H9 (cell line): ENCODE measurements at regions not wholly inside any gene's neighbourhood (a gene's known extent, or its start where the extent isn't known, plus 50 kb on each side); places are given as distances from the start of the nearest gene placed in this dataset.
A peak's percentile ranks its signal among the peaks of the same experiment; 100 is the strongest.

ENCODE experiments used
- DNase-seq: peaks from one replicate; pipeline ENCODE4 v3.0.0-alpha.2; 2017
- H2AFZ ChIP-seq: one replicate; pipeline ENCODE4 v1.6.1; 2013; ENCODE audit warnings: mild to moderate bottlenecking, low read length, control low read depth, moderate library complexity
- H2AK5ac ChIP-seq: 2 replicates; pipeline ENCODE4 v1.6.1; 2013; ENCODE audit warnings: low read length, control low read depth, mixed read lengths; ENCODE audit not compliant: insufficient read length
- H2BK120ac ChIP-seq: one replicate; pipeline ENCODE4 v1.6.1; 2013; ENCODE audit warnings: low read depth, mild to moderate bottlenecking, low read length, control low read depth, inconsistent platforms; ENCODE audit not compliant: poor library complexity, severe bottlenecking
- H2BK12ac ChIP-seq: 2 replicates; pipeline ENCODE4 v1.6.1; 2013; ENCODE audit warnings: low read length, control low read depth, mixed read lengths, low read depth; ENCODE audit not compliant: insufficient read length
- H2BK15ac ChIP-seq: 2 replicates; pipeline ENCODE4 v1.6.1; 2013; ENCODE audit warnings: low read depth, low read length, control low read depth
- H2BK20ac ChIP-seq: one replicate; pipeline ENCODE4 v1.6.1; 2013; ENCODE audit warnings: low read depth, mild to moderate bottlenecking, low read length, control low read depth, inconsistent platforms; ENCODE audit not compliant: poor library complexity, severe bottlenecking
- H2BK5ac ChIP-seq: 2 replicates; pipeline ENCODE4 v1.6.1; 2013; ENCODE audit warnings: low read length, control low read depth, mixed read lengths; ENCODE audit not compliant: insufficient read length
- H3K14ac ChIP-seq: 2 replicates; pipeline ENCODE4 v1.6.1; 2013; ENCODE audit warnings: low read length, control low read depth; ENCODE audit not compliant: insufficient read depth
- H3K18ac ChIP-seq: 2 replicates; pipeline ENCODE4 v1.6.1; 2013; ENCODE audit warnings: low read depth, mild to moderate bottlenecking, mixed read lengths, low read length, control low read depth; ENCODE audit not compliant: insufficient read length
- H3K23ac ChIP-seq: 2 replicates; pipeline ENCODE4 v1.6.1; 2013; ENCODE audit warnings: low read length, control low read depth, mixed read lengths, low read depth; ENCODE audit not compliant: insufficient read length
- H3K23me2 ChIP-seq: 2 replicates; pipeline ENCODE4 v1.6.1; 2013; ENCODE audit warnings: low read depth, mild to moderate bottlenecking, mixed read lengths, low read length, control low read depth; ENCODE audit not compliant: insufficient read length, poor library complexity, severe bottlenecking
- H3K27ac ChIP-seq: 2 replicates; pipeline ENCODE4 v1.5.1; 2013; ENCODE audit warnings: low read length, control low read depth, mixed read lengths, low read depth; ENCODE audit not compliant: insufficient read length
- H3K27me3 ChIP-seq: 2 replicates; pipeline ENCODE4 v1.6.1; 2013; ENCODE audit warnings: low read length, control low read depth, inconsistent platforms; ENCODE audit not compliant: insufficient read depth
- H3K4ac ChIP-seq: 2 replicates; pipeline ENCODE4 v1.6.1; 2013; ENCODE audit warnings: low read depth, mild to moderate bottlenecking, control low read depth, inconsistent platforms, low read length, moderate library complexity
- H3K4me1 ChIP-seq: 2 replicates; pipeline ENCODE4 v1.6.1; 2013; ENCODE audit warnings: low read length, control low read depth, inconsistent platforms; ENCODE audit not compliant: insufficient read depth
- H3K4me2 ChIP-seq: 2 replicates; pipeline ENCODE4 v1.6.1; 2013; ENCODE audit warnings: low read length, control low read depth, mixed read lengths; ENCODE audit not compliant: insufficient read length, insufficient read depth
- H3K56ac ChIP-seq: 2 replicates; pipeline ENCODE4 v1.6.1; 2013; ENCODE audit warnings: low read depth, mild to moderate bottlenecking, mixed read lengths, low read length, control low read depth; ENCODE audit not compliant: insufficient read length
- H3K79me1 ChIP-seq: 2 replicates; pipeline ENCODE4 v1.6.1; 2013; ENCODE audit warnings: low read depth, mild to moderate bottlenecking, moderate library complexity, low read length, control low read depth, inconsistent platforms; ENCODE audit not compliant: insufficient read depth, poor library complexity, severe bottlenecking
- H3K79me2 ChIP-seq: 2 replicates; pipeline ENCODE4 v1.6.1; 2013; ENCODE audit warnings: low read length, control low read depth, inconsistent platforms; ENCODE audit not compliant: insufficient read depth
- H3K9ac ChIP-seq: 2 replicates; pipeline ENCODE4 v1.6.1; 2013; ENCODE audit warnings: low read length, control low read depth, mixed read lengths; ENCODE audit not compliant: insufficient read length; ENCODE audit errors: extremely low read depth
- H3K9me3 ChIP-seq: one replicate; pipeline ENCODE4 v1.6.1; 2013; ENCODE audit warnings: low read depth, low read length, inconsistent platforms; ENCODE audit not compliant: control insufficient read depth
- H3T11ph ChIP-seq: one replicate; pipeline ENCODE4 v1.6.1; 2013; ENCODE audit warnings: mild to moderate bottlenecking, low read length, control low read depth, inconsistent platforms
- H4K20me1 ChIP-seq: one replicate; pipeline ENCODE4 v1.6.1; 2013; ENCODE audit not compliant: control insufficient read depth, insufficient read length, insufficient read depth
- H4K5ac ChIP-seq: 2 replicates; pipeline ENCODE4 v1.6.1; 2013; ENCODE audit warnings: low read depth, mild to moderate bottlenecking, mixed read lengths, low read length, control low read depth; ENCODE audit not compliant: insufficient read length
- H4K8ac ChIP-seq: replicated peaks from 2 replicates; pipeline ENCODE4 v1.6.1; 2013; ENCODE audit warnings: low read length, control low read depth, mixed read lengths, low read depth; ENCODE audit not compliant: insufficient read length
- H4K91ac ChIP-seq: 2 replicates; pipeline ENCODE4 v1.6.1; 2013; ENCODE audit warnings: low read depth, mild to moderate bottlenecking, moderate library complexity, mixed read lengths, low read length, control low read depth; ENCODE audit not compliant: insufficient read length
- H3K27ac Mint-ChIP-seq, 3 experiments: 2 replicates in 2 of 3; 3 replicates in 1 of 3; pipeline ENCODE4 v1.8.0; 2020 to 2021; ENCODE audit warnings: mixed read lengths in 3 of 3, mild to moderate bottlenecking in 1 of 3, moderate library complexity in 1 of 3
- H3K27me3 Mint-ChIP-seq: 2 replicates; pipeline ENCODE4 v1.8.0; 2021; ENCODE audit warnings: low read depth, mild to moderate bottlenecking, moderate library complexity, mixed read lengths
- H3K36me3 Mint-ChIP-seq, 3 experiments: 2 replicates in 2 of 3; 3 replicates in 1 of 3; pipeline ENCODE4 v1.8.0; 2020 to 2021; ENCODE audit warnings: low read depth in 3 of 3, mixed read lengths in 3 of 3; ENCODE audit not compliant: insufficient read depth in 1 of 3
- H3K4me1 Mint-ChIP-seq, 2 experiments: 2 replicates each; pipeline ENCODE4 v1.8.0; 2020; ENCODE audit warnings: mixed read lengths in 2 of 2
- H3K4me3 Mint-ChIP-seq, 2 experiments: 2 replicates in 1 of 2; 3 replicates in 1 of 2; pipeline ENCODE4 v1.8.0; 2020 to 2021; ENCODE audit warnings: mild to moderate bottlenecking in 2 of 2, mixed read lengths in 2 of 2, moderate library complexity in 1 of 2
- H3K9me3 Mint-ChIP-seq, 2 experiments: 2 replicates in 1 of 2; 3 replicates in 1 of 2; pipeline ENCODE4 v1.8.0; 2020; ENCODE audit warnings: mild to moderate bottlenecking in 2 of 2, mixed read lengths in 2 of 2, moderate library complexity in 1 of 2
- WGBS: extraction: QIAGEN DNeasy Blood & Tissue Kit; methylation state at CpG from one replicate; pipeline ENCODE4 v1.1.7; 2013; ENCODE audit warnings: missing lambda C conversion rate, low lambda C conversion rate, mixed read lengths; ENCODE audit not compliant: insufficient read length; ENCODE audit errors: extremely low coverage; 5-methylcytosine and 5-hydroxymethylcytosine counted together
- TF ChIP-seq, protein P1 (sequence below): fragments of 200-600 bp; sonication (generic); conservative IDR thresholded peaks from 3 replicates; pipeline ENCODE4 v1.8.0; 2021; ENCODE audit warnings: antibody characterized with exemption, mild to moderate bottlenecking

DNA sequence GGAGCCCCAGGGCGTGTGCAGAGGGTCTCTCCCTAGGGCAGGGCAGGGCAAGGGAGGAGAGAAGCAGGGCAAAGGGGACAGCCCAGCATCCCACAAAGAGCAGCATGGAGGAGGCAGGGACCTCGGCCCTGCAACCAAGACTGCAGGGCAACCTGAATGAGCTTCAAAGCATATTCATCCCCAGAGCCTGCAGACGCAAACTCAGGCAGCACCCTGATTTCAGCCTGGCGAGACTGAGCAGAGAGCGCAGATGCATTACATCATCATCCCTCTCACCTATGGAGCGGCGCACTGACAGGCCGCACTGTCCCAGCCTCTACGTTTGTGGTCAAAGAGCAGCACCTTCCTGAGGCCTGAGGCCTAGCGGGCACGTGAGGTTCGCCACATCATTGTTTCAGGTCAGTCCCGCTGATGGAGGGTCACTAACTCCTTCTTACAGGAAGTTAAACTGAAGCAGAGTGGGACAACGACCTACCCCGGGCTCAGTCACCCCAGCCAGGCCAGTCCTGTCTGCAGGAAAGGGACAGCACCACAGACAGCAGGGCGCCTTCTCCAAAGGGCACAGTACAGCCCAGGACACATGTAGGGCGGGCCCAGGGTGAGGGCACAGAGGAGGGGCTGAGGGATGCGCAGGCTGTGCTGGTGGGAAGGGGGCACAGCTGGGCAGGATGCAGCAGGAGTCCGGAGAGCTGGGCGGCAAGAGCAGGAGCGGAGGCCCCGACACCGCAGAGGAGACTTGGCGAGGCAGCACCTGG, 67.2 kb upstream of the RAB6C start:
- Histone ChIP-seq H3K23ac (no peak overlapping the region), H2BK12ac (no peak overlapping the region), H3K4me2 (no peak overlapping the region), H4K8ac (no peak overlapping the region), H3K79me2 (no peaks in the 10 kb centered on the region), H2BK15ac (no peak overlapping the region), H3K18ac (no peak overlapping the region), H2AK5ac (no peak overlapping the region), H3K4ac (no peak overlapping the region), H2BK20ac (no peak overlapping the region), H3K14ac (peak overlapping the region; percentile 14; the same call in 1 of the 2 replicates), H2BK5ac (no peak overlapping the region), H4K20me1 (peaks cover 3% of the 10 kb centered on the region), H3K4me1 (no peaks in the 10 kb centered on the region), H3K79me1 (no peaks in the 10 kb centered on the region), H3K23me2 (no peaks in the 10 kb centered on the region), H3T11ph (no peak overlapping the region), H2AFZ (no peak overlapping the region), H4K91ac (no peak overlapping the region), H3K27ac (no peak overlapping the region), H3K27me3 (no peaks in the 10 kb centered on the region; the same call in 1 of the 2 replicates), H2BK120ac (no peak overlapping the region), H3K9me3 (no peaks in the 10 kb centered on the region), H3K9ac (no peak overlapping the region), H4K5ac (no peak overlapping the region), H3K56ac (no peak overlapping the region)
- WGBS = no CpG with 5 or more reads among the region's 24 CpGs
- Mint-ChIP-seq H3K9me3 (no peaks in the 10 kb centered on the region; a peak in 1 of 5 replicates), H3K27me3 (peaks cover 8% of the 10 kb centered on the region), H3K4me3 (no peak overlapping the region), H3K27ac (no peak overlapping the region), H3K36me3 (no peaks in the 10 kb centered on the region), H3K4me1 (peaks cover 12 to 19% of the 10 kb centered on the region in 2 experiments)
- DNase-seq = peak; percentile 23
- TF ChIP-seq, protein P1, sequence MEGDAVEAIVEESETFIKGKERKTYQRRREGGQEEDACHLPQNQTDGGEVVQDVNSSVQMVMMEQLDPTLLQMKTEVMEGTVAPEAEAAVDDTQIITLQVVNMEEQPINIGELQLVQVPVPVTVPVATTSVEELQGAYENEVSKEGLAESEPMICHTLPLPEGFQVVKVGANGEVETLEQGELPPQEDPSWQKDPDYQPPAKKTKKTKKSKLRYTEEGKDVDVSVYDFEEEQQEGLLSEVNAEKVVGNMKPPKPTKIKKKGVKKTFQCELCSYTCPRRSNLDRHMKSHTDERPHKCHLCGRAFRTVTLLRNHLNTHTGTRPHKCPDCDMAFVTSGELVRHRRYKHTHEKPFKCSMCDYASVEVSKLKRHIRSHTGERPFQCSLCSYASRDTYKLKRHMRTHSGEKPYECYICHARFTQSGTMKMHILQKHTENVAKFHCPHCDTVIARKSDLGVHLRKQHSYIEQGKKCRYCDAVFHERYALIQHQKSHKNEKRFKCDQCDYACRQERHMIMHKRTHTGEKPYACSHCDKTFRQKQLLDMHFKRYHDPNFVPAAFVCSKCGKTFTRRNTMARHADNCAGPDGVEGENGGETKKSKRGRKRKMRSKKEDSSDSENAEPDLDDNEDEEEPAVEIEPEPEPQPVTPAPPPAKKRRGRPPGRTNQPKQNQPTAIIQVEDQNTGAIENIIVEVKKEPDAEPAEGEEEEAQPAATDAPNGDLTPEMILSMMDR = no peak
